ENCODE measurements at regions not wholly inside any gene's neighbourhood (a gene's known extent, or its start where the extent isn't known, plus 50 kb on each side); places are given as distances from the start of the nearest gene placed in this dataset.

GRCh38 chr11:112469376-112469775 is 208.7 kb upstream of the PLET1 start:
- Histone ChIP-seq H3K36me3 (no peaks in the 10 kb centered on the region), H3K4me3 (no peak overlapping the region), H3K4me1 (ENCODE audit: control insufficient read depth in 1 of 2, low read depth in 2 of 2) (no peaks in the 10 kb centered on the region), H3K27me3 (replicated peaks; ENCODE audit: insufficient read depth) (no peaks in the 10 kb centered on the region), H3K9me3 (no peaks in the 10 kb centered on the region), H3K27ac (no peak overlapping the region)
- DNase-seq (ENCODE audit: low spot score): no peak
- TF ChIP-seq, protein P1, sequence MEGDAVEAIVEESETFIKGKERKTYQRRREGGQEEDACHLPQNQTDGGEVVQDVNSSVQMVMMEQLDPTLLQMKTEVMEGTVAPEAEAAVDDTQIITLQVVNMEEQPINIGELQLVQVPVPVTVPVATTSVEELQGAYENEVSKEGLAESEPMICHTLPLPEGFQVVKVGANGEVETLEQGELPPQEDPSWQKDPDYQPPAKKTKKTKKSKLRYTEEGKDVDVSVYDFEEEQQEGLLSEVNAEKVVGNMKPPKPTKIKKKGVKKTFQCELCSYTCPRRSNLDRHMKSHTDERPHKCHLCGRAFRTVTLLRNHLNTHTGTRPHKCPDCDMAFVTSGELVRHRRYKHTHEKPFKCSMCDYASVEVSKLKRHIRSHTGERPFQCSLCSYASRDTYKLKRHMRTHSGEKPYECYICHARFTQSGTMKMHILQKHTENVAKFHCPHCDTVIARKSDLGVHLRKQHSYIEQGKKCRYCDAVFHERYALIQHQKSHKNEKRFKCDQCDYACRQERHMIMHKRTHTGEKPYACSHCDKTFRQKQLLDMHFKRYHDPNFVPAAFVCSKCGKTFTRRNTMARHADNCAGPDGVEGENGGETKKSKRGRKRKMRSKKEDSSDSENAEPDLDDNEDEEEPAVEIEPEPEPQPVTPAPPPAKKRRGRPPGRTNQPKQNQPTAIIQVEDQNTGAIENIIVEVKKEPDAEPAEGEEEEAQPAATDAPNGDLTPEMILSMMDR (IDR thresholded peaks at IDR 0.05): no peak
- no peak for ATAC-seq (ENCODE audit: insufficient number of reproducible peaks, low FRiP score, low read depth)

DNA sequence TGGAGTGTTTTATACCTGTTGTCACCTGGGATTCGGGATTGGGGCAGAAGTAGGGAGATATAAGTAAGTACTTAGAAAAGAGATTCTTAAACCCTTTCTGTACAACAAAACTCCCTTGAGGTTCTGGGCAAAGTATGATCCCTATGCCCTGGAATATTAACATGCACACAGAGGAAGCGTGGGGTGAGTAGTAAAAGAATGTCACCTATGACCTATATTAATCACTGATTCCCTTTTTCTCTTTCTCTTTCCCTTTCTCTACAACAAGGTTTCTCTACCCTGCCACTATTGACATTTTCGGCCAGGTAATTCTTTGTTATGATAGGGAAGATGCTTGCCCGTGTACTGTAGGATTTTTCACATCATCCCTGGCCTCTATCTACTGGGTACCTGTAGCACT is 209.7 kb upstream of the PLET1 start:
- no peak for ATAC-seq (ENCODE audit: insufficient number of reproducible peaks, low FRiP score, low read depth)
- no peak for DNase-seq (ENCODE audit: low spot score)
- TF ChIP-seq, protein P1 (IDR thresholded peaks at IDR 0.05): no peak
- Histone ChIP-seq H3K4me1 (ENCODE audit: control insufficient read depth in 1 of 2, low read depth in 2 of 2) (no peaks in the 10 kb centered on the region), H3K36me3 (no peaks in the 10 kb centered on the region), H3K4me3 (no peak overlapping the region), H3K27ac (no peak overlapping the region), H3K9me3 (no peaks in the 10 kb centered on the region), H3K27me3 (replicated peaks; ENCODE audit: insufficient read depth) (no peaks in the 10 kb centered on the region)

- H3K27me3 ChIP-seq (replicated peaks; ENCODE audit: insufficient read depth): no peaks in the 10 kb centered on the region
- no peaks in the 10 kb centered on the region for H3K4me1 ChIP-seq (ENCODE audit: control insufficient read depth in 1 of 2, low read depth in 2 of 2)
- ATAC-seq (ENCODE audit: insufficient number of reproducible peaks, low FRiP score, low read depth): no peak
- H3K4me3 ChIP-seq: no peak overlapping the region
- TF ChIP-seq, protein P1 (IDR thresholded peaks at IDR 0.05): no peak
- no peaks in the 10 kb centered on the region for H3K9me3 ChIP-seq
- no peak for DNase-seq (ENCODE audit: low spot score)
- H3K27ac ChIP-seq: no peak overlapping the region
- no peaks in the 10 kb centered on the region for H3K36me3 ChIP-seq
These were observed 211.1 kb upstream of the PLET1 start for GRCh38 chr11:112471731-112472130.

- H3K27ac ChIP-seq: no peak overlapping the region
- TF ChIP-seq, protein P1 (IDR thresholded peaks at IDR 0.05): no peak
- H3K27me3 ChIP-seq (replicated peaks; ENCODE audit: insufficient read depth): no peaks in the 10 kb centered on the region
- H3K9me3 ChIP-seq: no peaks in the 10 kb centered on the region
- H3K36me3 ChIP-seq: no peaks in the 10 kb centered on the region
- H3K4me1 ChIP-seq (ENCODE audit: control insufficient read depth in 1 of 2, low read depth in 2 of 2): no peaks in the 10 kb centered on the region
- H3K4me3 ChIP-seq: no peak overlapping the region
- no peak for ATAC-seq (ENCODE audit: insufficient number of reproducible peaks, low FRiP score, low read depth)
- DNase-seq (ENCODE audit: low spot score): no peak
These were observed 216.5 kb upstream of the PLET1 start for GRCh38 chr11:112477152-112477551.

DNA sequence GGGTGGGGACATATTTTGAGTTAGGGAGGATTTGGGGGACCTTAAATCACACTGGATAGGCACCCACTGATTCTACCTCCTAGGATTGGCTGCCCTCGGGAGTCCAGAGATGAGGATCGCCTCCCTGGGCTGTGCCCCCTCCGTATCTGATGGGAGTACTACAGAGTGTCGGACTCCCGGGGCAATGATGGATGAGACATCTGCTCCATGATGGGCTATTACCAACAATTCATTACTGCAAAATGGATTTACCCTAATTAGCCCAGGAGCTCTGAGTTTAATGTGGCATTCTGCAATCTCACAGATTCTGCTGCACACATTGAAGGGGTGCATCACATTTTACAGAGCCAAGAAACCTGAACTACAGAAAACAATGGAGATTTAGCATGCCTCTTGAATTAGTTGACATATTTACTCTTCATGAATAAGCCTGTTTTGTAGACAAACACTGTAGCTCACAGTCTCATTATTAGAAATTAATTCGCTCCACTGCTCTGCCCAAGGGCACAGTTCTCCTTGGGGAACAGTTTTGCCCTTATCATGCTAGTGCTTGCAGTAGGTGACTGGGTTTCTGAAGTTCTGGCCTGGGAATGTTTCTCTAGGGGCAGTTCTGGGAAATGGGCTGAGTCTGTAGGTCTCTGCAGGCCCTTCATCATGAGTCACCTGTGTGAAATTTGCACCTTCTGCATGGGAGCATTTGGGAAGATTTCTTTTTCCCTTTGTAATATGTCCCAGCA is 217.1 kb upstream of the PLET1 start:
- DNase-seq (ENCODE audit: low spot score) (no peak), ATAC-seq (ENCODE audit: insufficient number of reproducible peaks, low FRiP score, low read depth) (no peak)
- H3K9me3 ChIP-seq: no peaks in the 10 kb centered on the region
- TF ChIP-seq, protein P1 (IDR thresholded peaks at IDR 0.05): no peak
- no peak overlapping the region for H3K4me3 ChIP-seq
- no peaks in the 10 kb centered on the region for H3K27me3 ChIP-seq (replicated peaks; ENCODE audit: insufficient read depth)
- no peaks in the 10 kb centered on the region for H3K4me1 ChIP-seq (ENCODE audit: control insufficient read depth in 1 of 2, low read depth in 2 of 2)
- no peak overlapping the region for H3K27ac ChIP-seq
- H3K36me3 ChIP-seq: no peaks in the 10 kb centered on the region
